ENCODE measurements at regions not wholly inside any gene's neighbourhood (a gene's known extent, or its start where the extent isn't known, plus 50 kb on each side); places are given as distances from the start of the nearest gene placed in this dataset.
"Not testable (repeated sequence)": the region's sequence is repeated elsewhere in the genome, so short reads cannot be mapped to it uniquely, and the experiment has no call there.

GRCh38 chr9:87375397-87376073, 122.1 kb upstream of the DAPK1 start:
- no peak for DNase-seq (ENCODE audit: low read depth)

- no peak for DNase-seq (ENCODE audit: low read depth)
These were observed 119.0 kb upstream of the DAPK1 start for GRCh38 chr9:87378676-87379075.

GRCh38 chr9:87379300-87379699, 118.4 kb upstream of the DAPK1 start:
- DNase-seq (ENCODE audit: low read depth), result no peak

- DNase-seq (ENCODE audit: low read depth), result no peak
These were observed 116.5 kb upstream of the DAPK1 start for GRCh38 chr9:87381050-87381711.

- DNase-seq (ENCODE audit: low read depth), result no peak
These were observed 115.9 kb upstream of the DAPK1 start for GRCh38 chr9:87381746-87382145.

- DNase-seq (ENCODE audit: low read depth), result no peak
These were observed 114.8 kb upstream of the DAPK1 start for GRCh38 chr9:87382900-87383299.

- no peak for DNase-seq (ENCODE audit: low read depth)
These were observed 114.1 kb upstream of the DAPK1 start for GRCh38 chr9:87383344-87384150.

GRCh38 chr9:87386490-87387025, 111.1 kb upstream of the DAPK1 start:
- DNase-seq (ENCODE audit: low read depth), result no peak

- no peak for DNase-seq (ENCODE audit: low read depth)
These were observed 110.2 kb upstream of the DAPK1 start for GRCh38 chr9:87387351-87388011.

- DNase-seq (ENCODE audit: low read depth), result not testable (repeated sequence)
These were observed 109.0 kb upstream of the DAPK1 start for GRCh38 chr9:87388708-87389107.

- no peak for DNase-seq (ENCODE audit: low read depth)
These were observed 107.7 kb upstream of the DAPK1 start for GRCh38 chr9:87389936-87390335.

GRCh38 chr9:87390361-87390760, 107.3 kb upstream of the DAPK1 start:
- no peak for DNase-seq (ENCODE audit: low read depth)

GRCh38 chr9:87392086-87392485, 105.6 kb upstream of the DAPK1 start:
- no peak for DNase-seq (ENCODE audit: low read depth)

- DNase-seq (ENCODE audit: low read depth), result no peak
These were observed 103.9 kb upstream of the DAPK1 start for GRCh38 chr9:87393706-87394230.

GRCh38 chr9:87395804-87396479, 101.7 kb upstream of the DAPK1 start:
- no peak for DNase-seq (ENCODE audit: low read depth)

- DNase-seq (ENCODE audit: low read depth), result no peak
These were observed 96.0 kb upstream of the DAPK1 start for GRCh38 chr9:87401681-87402080.

GRCh38 chr9:87402537-87402936, 95.1 kb upstream of the DAPK1 start:
- no peak for DNase-seq (ENCODE audit: low read depth)

- no peak for DNase-seq (ENCODE audit: low read depth)
These were observed 91.8 kb upstream of the DAPK1 start for GRCh38 chr9:87405677-87406542.

- no peak for DNase-seq (ENCODE audit: low read depth)
These were observed 91.0 kb upstream of the DAPK1 start for GRCh38 chr9:87406543-87407166.

Measured in non-pigmented ciliary epithelial cell (primary cell).